ENCODE measurements at regions not wholly inside any gene's neighbourhood (a gene's known extent, or its start where the extent isn't known, plus 50 kb on each side); places are given as distances from the start of the nearest gene placed in this dataset.

DNA sequence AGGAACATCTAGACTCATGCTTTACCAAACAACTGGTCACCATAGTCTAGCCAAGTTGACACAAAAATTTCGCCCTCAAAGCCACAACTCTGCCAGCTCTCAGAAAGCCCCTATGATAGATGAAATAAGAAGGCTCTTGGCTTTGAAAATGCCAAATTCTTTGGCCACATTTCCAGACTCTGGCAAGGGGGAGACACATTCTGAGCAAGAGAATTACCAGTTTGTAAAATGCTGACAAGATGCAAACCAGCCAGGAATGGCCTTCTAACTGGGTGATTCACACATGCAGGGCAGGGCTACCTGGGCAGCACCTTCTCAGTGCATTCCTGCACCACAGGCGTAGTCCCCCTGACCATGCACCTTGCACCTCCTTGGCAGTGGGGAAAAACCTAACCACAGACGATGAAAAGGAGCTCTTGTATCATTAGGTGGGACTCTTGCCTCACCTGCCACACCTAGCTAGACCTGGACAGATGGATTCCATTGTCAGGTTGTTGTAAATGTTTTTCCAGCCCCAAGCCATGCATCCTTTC, 77.4 kb upstream of the CPEB2 start:
- H3K27ac ChIP-seq (ENCODE audit: low read depth, low read length) = no peak overlapping the region
- no peaks in the 10 kb centered on the region for H3K4me1 Mint-ChIP-seq
- 85 to 92% methylated on average over 1 to 3 of the region's 3 CpGs for WGBS, 2 experiments (ENCODE audit: insufficient coverage in 1 of 2, insufficient read length in 1 of 2)

GRCh38 chr4:14925471-14925870, 76.8 kb upstream of the CPEB2 start:
- Histone ChIP-seq H3K9ac (ENCODE audit: extremely low read depth, low read length, poor library complexity, severe bottlenecking) (no peak overlapping the region), H3K27me3 (ENCODE audit: control insufficient read depth, insufficient read depth, low read length, poor library complexity, severe bottlenecking) (no peaks in the 10 kb centered on the region), H3K27ac (ENCODE audit: low read depth, low read length) (no peak overlapping the region), H3K9me3 (ENCODE audit: control insufficient read depth, low read length) (no peaks in the 10 kb centered on the region), H3K36me3 (ENCODE audit: control insufficient read depth, insufficient read depth, low read length) (no peaks in the 10 kb centered on the region), H3K4me1 (ENCODE audit: control insufficient read depth, insufficient read depth, low read length) (peaks cover 4% of the 10 kb centered on the region), H3K4me3 (ENCODE audit: low read length) (no peak overlapping the region)
- Mint-ChIP-seq H3K27me3 (ENCODE audit: insufficient read depth) (no peaks in the 10 kb centered on the region), H3K4me3 (no peak overlapping the region), H3K27ac (no peak overlapping the region), H3K9me3 (no peaks in the 10 kb centered on the region), H3K4me1 (no peaks in the 10 kb centered on the region), H3K36me3 (ENCODE audit: low read depth) (no peaks in the 10 kb centered on the region)
- no peak for DNase-seq
- TF ChIP-seq, protein P1, sequence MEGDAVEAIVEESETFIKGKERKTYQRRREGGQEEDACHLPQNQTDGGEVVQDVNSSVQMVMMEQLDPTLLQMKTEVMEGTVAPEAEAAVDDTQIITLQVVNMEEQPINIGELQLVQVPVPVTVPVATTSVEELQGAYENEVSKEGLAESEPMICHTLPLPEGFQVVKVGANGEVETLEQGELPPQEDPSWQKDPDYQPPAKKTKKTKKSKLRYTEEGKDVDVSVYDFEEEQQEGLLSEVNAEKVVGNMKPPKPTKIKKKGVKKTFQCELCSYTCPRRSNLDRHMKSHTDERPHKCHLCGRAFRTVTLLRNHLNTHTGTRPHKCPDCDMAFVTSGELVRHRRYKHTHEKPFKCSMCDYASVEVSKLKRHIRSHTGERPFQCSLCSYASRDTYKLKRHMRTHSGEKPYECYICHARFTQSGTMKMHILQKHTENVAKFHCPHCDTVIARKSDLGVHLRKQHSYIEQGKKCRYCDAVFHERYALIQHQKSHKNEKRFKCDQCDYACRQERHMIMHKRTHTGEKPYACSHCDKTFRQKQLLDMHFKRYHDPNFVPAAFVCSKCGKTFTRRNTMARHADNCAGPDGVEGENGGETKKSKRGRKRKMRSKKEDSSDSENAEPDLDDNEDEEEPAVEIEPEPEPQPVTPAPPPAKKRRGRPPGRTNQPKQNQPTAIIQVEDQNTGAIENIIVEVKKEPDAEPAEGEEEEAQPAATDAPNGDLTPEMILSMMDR (conservative IDR thresholded peaks at IDR 0.05) = no peak
- 80 to 100% methylated on average over 5 of the region's 5 CpGs for WGBS, 2 experiments (ENCODE audit: insufficient coverage in 1 of 2, insufficient read length in 1 of 2)

More for the DNA sequence above, 77.4 kb upstream of the CPEB2 start:
- no peak overlapping the region for H3K27ac Mint-ChIP-seq
- no peak overlapping the region for H3K9ac ChIP-seq (ENCODE audit: extremely low read depth, low read length, poor library complexity, severe bottlenecking)
- no peaks in the 10 kb centered on the region for H3K36me3 ChIP-seq (ENCODE audit: control insufficient read depth, insufficient read depth, low read length)
- H3K4me1 ChIP-seq (ENCODE audit: control insufficient read depth, insufficient read depth, low read length) = peaks cover 4% of the 10 kb centered on the region
- no peaks in the 10 kb centered on the region for H3K36me3 Mint-ChIP-seq (ENCODE audit: low read depth)
- no peak overlapping the region for H3K4me3 ChIP-seq (ENCODE audit: low read length)
- DNase-seq = no peak
- no peaks in the 10 kb centered on the region for H3K27me3 Mint-ChIP-seq (ENCODE audit: insufficient read depth)
- no peaks in the 10 kb centered on the region for H3K9me3 ChIP-seq (ENCODE audit: control insufficient read depth, low read length)
- TF ChIP-seq, protein P1 (conservative IDR thresholded peaks at IDR 0.05) = no peak
- no peak overlapping the region for H3K4me3 Mint-ChIP-seq
- no peaks in the 10 kb centered on the region for H3K9me3 Mint-ChIP-seq
- no peaks in the 10 kb centered on the region for H3K27me3 ChIP-seq (ENCODE audit: control insufficient read depth, insufficient read depth, low read length, poor library complexity, severe bottlenecking)

GRCh38 chr4:14926368-14926767, 75.9 kb upstream of the CPEB2 start:
- no peaks in the 10 kb centered on the region for H3K9me3 Mint-ChIP-seq
- TF ChIP-seq, protein P1 (conservative IDR thresholded peaks at IDR 0.05) = no peak
- DNase-seq = no peak
- H3K4me3 ChIP-seq (ENCODE audit: low read length) = no peak overlapping the region
- H3K27ac Mint-ChIP-seq = no peak overlapping the region
- no peaks in the 10 kb centered on the region for H3K27me3 Mint-ChIP-seq (ENCODE audit: insufficient read depth)
- H3K36me3 ChIP-seq (ENCODE audit: control insufficient read depth, insufficient read depth, low read length) = no peaks in the 10 kb centered on the region
- no peaks in the 10 kb centered on the region for H3K27me3 ChIP-seq (ENCODE audit: control insufficient read depth, insufficient read depth, low read length, poor library complexity, severe bottlenecking)
- H3K9ac ChIP-seq (ENCODE audit: extremely low read depth, low read length, poor library complexity, severe bottlenecking) = no peak overlapping the region
- no peak overlapping the region for H3K27ac ChIP-seq (ENCODE audit: low read depth, low read length)
- 95 to 100% methylated on average over 1 to 2 of the region's 2 CpGs for WGBS, 2 experiments (ENCODE audit: insufficient coverage in 1 of 2, insufficient read length in 1 of 2)
- H3K4me3 Mint-ChIP-seq = no peak overlapping the region
- no peaks in the 10 kb centered on the region for H3K9me3 ChIP-seq (ENCODE audit: control insufficient read depth, low read length)
- H3K4me1 ChIP-seq (ENCODE audit: control insufficient read depth, insufficient read depth, low read length) = peaks cover 4% of the 10 kb centered on the region
- no peaks in the 10 kb centered on the region for H3K4me1 Mint-ChIP-seq
- no peaks in the 10 kb centered on the region for H3K36me3 Mint-ChIP-seq (ENCODE audit: low read depth)
